ENCODE measurements at regions not wholly inside any gene's neighbourhood (a gene's known extent, or its start where the extent isn't known, plus 50 kb on each side); places are given as distances from the start of the nearest gene placed in this dataset.
"Not testable (repeated sequence)": the region's sequence is repeated elsewhere in the genome, so short reads cannot be mapped to it uniquely, and the experiment has no call there.

DNA sequence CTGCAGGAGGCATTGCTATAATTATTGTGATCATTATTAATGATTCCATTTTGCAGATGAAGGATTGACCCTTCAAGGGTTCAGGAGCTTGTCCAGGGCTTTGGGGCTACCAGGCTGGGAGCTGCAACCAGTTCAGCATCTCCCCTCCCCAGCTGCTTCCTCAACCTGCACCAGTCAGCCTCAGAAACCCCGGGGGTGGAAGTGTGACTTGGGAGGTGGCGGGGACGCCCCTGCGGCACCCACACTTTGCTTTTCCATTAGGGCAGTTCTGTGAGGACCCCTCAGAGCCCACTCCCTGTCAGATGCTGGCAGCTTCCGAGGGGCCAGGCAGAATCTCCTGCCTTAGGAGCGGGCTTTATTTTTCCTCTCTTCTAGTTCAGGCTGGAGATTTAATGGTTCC lies 85.6 kb downstream of the OLFM1 start:
- DNase-seq (ENCODE audit: insufficient read length) (no peak), FAIRE-seq (no peak)
- TF ChIP-seq POLR2A (IDR thresholded peaks at IDR 0.05; ENCODE audit: low read depth, low read length) (no peak), POLR2AphosphoS5 (IDR thresholded peaks at IDR 0.05; ENCODE audit: low read depth, low read length) (no peak), TAF1 (IDR thresholded peaks at IDR 0.05; ENCODE audit: borderline replicate concordance, low read depth, low read length) (no peak)

DNA sequence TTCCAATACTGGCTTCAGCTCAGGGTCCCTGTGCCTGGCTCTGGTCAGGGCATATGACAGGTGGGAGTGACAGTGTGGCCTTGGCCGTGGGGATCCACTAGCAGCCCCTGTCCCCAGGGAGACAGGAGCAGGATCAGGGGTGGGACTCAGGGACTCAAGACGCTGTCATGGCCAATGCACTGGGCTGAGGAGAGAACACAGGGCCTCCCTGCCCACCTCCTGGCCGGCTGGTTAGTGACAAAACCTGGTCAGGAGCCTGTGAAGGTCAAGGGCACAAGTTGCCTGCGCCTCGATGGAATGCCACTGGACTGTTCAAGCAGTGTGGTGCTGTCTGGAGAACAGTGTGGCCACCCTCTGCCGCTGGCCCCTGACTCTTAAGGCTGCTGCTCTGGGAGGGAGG lies 86.8 kb downstream of the OLFM1 start:
- no peak for TF ChIP-seq POLR2A (IDR thresholded peaks at IDR 0.05; ENCODE audit: low read depth, low read length)
- TF ChIP-seq POLR2AphosphoS5 (IDR thresholded peaks at IDR 0.05; ENCODE audit: low read depth, low read length) = no peak
- no peak for TF ChIP-seq TAF1 (IDR thresholded peaks at IDR 0.05; ENCODE audit: borderline replicate concordance, low read depth, low read length)
- FAIRE-seq (no peak), DNase-seq (ENCODE audit: insufficient read length) (no peak)

DNA sequence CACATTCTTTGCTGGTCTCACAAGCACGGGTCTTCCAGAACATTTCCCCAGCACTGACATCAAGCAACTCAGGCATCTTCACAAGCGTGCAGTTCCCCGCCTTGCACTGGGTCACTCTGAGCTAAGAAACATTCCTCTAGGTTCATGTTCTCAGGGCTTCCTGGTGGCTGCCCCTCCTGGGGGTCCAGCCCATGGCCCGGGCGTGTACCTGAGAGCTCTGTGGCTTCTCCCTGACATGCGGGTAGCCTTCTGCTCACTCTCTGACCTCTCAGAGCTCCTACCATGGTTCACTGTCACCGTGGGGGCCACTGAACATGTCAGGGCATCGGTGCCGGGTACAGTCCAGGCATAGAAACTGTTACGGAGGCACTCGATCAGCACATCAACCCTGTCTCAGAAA lies 87.5 kb downstream of the OLFM1 start:
- TF ChIP-seq POLR2AphosphoS5 (IDR thresholded peaks at IDR 0.05; ENCODE audit: low read depth, low read length) (no peak), POLR2A (IDR thresholded peaks at IDR 0.05; ENCODE audit: low read depth, low read length) (no peak), TAF1 (IDR thresholded peaks at IDR 0.05; ENCODE audit: borderline replicate concordance, low read depth, low read length) (no peak)
- no peak for FAIRE-seq

DNA sequence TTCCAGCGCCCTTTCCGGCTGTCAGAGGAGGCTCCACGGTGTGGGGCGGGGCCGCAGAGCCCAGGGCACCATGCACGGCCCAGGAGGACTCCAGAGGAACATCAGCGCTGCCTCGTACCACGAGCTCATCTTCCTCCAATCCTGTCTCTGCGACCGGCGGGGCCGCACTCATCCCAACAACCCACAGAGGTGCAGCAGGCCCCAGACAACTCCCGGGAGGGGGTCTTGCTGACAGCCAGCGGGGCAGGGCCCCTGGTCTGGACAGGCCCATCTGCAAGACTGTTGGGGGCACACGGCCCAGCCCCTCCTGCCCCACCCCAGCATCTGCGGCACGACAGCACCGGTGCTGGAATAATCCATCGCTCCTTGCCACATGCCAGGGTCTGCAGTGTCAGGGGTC lies 88.8 kb downstream of the OLFM1 start:
- DNase-seq (ENCODE audit: insufficient read length) = no peak
- FAIRE-seq = no peak
- TF ChIP-seq POLR2A (IDR thresholded peaks at IDR 0.05; ENCODE audit: low read depth, low read length) (no peak), POLR2AphosphoS5 (IDR thresholded peaks at IDR 0.05; ENCODE audit: low read depth, low read length) (no peak)

More for the DNA sequence above, 87.5 kb downstream of the OLFM1 start:
- no peak for DNase-seq (ENCODE audit: insufficient read length)

DNA sequence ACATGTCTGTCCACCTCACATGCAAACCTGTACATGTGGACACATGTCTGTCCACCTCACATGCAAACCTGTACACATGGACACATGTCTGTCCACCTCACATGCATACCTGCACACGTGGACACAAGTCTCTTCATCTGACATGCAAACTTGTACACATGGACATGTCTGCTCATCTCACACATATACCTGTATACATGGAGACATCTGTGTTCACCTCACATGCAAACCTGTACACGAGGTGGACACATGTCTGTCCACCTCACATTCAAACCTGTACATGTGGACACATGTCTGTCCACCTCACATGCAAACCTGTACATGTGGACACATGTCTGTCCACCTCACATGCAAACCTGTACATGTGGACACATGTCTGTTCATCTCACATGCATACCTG lies 90.1 kb downstream of the OLFM1 start:
- DNase-seq (ENCODE audit: insufficient read length); FAIRE-seq: not testable (repeated sequence)

DNA sequence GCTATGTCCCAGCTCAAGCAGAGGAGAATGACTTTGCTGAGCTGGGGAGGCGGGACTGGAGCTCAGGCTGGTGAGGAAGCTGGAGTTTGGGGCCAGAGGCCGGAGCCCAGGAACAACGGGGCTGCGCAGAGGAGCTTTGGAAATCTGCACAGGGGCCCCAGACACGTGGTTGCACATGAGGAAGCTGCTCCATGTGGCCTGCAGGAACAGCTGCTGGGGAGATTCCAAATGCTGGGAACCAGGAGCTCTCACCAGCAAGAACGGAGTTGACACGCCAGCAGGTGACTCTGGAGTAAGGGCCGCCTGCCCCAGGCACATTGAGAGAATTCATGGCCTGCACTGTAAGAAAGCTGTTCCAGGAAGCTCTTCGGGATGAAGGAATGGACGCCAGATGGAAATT lies 91.0 kb downstream of the OLFM1 start:
- no peak for FAIRE-seq
- DNase-seq (ENCODE audit: insufficient read length) = no peak
- TF ChIP-seq TAF1 (IDR thresholded peaks at IDR 0.05; ENCODE audit: borderline replicate concordance, low read depth, low read length) (no peak), POLR2AphosphoS5 (IDR thresholded peaks at IDR 0.05; ENCODE audit: low read depth, low read length) (no peak), POLR2A (IDR thresholded peaks at IDR 0.05; ENCODE audit: low read depth, low read length) (no peak)

DNA sequence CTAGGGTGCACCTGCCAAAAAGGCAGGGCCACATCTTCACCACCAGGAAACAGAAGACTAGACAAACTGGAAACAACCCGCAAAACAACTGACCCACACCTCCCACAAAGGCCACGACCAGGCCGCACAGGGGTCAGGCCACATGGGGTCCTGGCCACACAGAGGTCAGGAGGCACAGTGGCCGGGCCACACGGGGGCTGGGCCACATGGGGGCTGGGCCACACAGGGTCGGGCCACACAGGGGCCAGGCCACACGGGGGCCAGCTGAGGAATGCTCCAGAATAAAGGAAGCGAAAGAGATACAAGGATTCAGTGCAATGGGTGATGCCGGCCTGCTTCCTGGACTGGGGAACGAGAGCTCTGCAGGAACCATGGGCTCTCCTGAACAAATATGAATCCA lies 91.6 kb downstream of the OLFM1 start:
- DNase-seq (ENCODE audit: insufficient read length) (no peak), FAIRE-seq (no peak)
- no peak for TF ChIP-seq TAF1 (IDR thresholded peaks at IDR 0.05; ENCODE audit: borderline replicate concordance, low read depth, low read length)

DNA sequence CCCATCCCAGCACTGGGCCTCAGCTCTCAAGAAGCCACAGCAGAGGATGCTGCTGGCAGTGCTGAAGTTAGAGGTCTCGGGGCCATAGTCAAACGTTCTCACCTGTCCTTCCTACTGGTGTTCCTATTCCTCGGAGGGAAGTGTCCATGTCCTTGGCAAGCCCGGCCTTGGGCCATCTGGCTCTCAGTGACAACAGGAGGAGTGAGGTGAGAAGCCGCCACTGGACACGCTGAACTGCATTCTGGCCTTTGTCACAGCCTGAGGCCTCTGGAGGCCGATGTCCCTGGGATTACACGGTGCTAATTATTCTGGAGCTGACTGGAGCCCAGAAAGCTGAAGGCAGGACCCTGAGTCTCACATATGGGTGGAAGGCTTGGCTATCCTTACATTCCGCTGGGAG lies 92.5 kb downstream of the OLFM1 start:
- no peak for FAIRE-seq
- no peak for DNase-seq (ENCODE audit: insufficient read length)
- TF ChIP-seq POLR2A (IDR thresholded peaks at IDR 0.05; ENCODE audit: low read depth, low read length) (no peak), TAF1 (IDR thresholded peaks at IDR 0.05; ENCODE audit: borderline replicate concordance, low read depth, low read length) (no peak), POLR2AphosphoS5 (IDR thresholded peaks at IDR 0.05; ENCODE audit: low read depth, low read length) (no peak)

DNA sequence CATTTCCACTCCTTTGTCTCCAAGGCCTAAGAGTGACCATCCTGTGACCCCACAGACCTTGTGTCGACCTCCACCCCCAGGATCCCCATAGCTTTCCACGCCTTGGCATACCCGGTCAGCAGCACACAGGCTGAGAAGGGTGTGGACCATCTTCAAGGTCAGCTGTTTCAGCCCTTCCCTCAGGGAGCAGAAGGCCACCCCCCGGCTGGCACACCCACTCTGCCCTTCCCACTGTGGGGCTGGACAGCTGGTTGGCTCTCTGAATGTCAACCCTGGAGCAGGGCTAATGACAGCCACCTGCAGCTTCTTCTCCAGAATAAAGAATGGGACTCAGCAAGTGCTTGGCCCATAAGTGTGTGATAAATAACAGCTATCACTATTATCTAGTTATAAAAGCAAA lies 93.1 kb downstream of the OLFM1 start:
- no peak for DNase-seq (ENCODE audit: insufficient read length)
- TF ChIP-seq TAF1 (IDR thresholded peaks at IDR 0.05; ENCODE audit: borderline replicate concordance, low read depth, low read length) (no peak), POLR2A (IDR thresholded peaks at IDR 0.05; ENCODE audit: low read depth, low read length) (no peak), POLR2AphosphoS5 (IDR thresholded peaks at IDR 0.05; ENCODE audit: low read depth, low read length) (no peak)
- no peak for FAIRE-seq

DNA sequence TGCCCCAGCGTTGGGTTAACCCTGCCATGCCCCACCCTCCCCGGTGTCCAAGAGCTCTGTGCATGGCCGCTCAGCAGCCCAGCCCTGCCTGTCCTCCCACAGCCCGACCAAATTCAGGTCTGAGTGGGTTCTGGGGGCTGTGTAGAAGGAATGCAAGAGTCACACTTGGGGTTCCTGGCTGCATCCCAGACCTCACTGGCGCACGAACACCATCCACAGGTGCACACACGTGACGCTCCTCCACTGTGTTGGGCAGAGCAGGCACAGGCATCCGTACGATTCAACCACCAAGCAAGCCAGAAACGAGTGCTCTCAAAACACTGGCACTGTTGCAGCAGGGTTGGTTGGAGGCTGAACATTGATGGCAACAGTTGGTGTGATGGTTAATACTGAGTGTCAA lies 93.9 kb downstream of the OLFM1 start:
- DNase-seq (ENCODE audit: insufficient read length) = no peak
- no peak for FAIRE-seq
- TF ChIP-seq POLR2A (IDR thresholded peaks at IDR 0.05; ENCODE audit: low read depth, low read length) = no peak
- no peak for TF ChIP-seq TAF1 (IDR thresholded peaks at IDR 0.05; ENCODE audit: borderline replicate concordance, low read depth, low read length)
- TF ChIP-seq POLR2AphosphoS5 (IDR thresholded peaks at IDR 0.05; ENCODE audit: low read depth, low read length) = no peak

DNA sequence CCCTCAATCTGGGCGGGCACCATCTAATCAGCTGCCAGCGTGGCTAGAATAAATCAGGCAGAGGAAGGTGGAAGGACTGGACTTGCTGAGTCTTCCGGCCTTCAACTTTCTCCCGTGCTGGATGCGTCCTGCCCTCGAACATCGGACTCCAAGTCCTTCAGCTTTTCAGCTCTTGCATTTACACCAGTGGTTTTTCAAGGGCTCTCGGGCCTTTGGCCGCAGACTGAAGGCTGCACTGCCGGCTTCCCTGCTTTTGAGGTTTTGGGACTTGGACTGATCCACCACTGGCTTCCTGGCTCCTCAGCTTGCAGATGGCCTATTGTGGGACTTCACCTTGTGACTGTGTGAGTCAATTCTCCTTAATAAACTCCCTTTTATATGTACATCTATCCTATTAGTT lies 94.4 kb downstream of the OLFM1 start:
- DNase-seq (ENCODE audit: insufficient read length); FAIRE-seq: not testable (repeated sequence)

DNA sequence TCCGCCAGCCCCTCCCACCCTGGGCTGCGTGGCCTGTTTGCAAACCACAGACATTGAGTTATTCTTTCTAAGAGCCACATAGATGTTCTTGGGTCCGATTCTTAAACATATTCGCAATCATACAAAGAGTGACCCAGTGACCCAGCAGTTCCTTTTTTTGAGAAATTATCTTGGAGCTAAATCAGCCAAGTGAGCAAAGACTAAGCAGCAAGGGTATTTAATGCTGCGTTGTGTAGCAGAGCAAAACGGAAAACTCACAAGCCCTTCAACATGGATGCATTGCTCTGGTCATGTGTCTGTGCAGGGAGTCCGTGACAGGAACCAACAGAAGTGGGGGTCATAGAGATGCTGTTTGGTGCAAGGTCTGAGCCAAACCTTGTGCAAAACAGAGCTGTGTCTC lies 95.6 kb downstream of the OLFM1 start:
- DNase-seq (ENCODE audit: insufficient read length) (no peak), FAIRE-seq (no peak)
- TF ChIP-seq TAF1 (IDR thresholded peaks at IDR 0.05; ENCODE audit: borderline replicate concordance, low read depth, low read length) = no peak
- TF ChIP-seq POLR2AphosphoS5 (IDR thresholded peaks at IDR 0.05; ENCODE audit: low read depth, low read length) = no peak
- no peak for TF ChIP-seq POLR2A (IDR thresholded peaks at IDR 0.05; ENCODE audit: low read depth, low read length)

DNA sequence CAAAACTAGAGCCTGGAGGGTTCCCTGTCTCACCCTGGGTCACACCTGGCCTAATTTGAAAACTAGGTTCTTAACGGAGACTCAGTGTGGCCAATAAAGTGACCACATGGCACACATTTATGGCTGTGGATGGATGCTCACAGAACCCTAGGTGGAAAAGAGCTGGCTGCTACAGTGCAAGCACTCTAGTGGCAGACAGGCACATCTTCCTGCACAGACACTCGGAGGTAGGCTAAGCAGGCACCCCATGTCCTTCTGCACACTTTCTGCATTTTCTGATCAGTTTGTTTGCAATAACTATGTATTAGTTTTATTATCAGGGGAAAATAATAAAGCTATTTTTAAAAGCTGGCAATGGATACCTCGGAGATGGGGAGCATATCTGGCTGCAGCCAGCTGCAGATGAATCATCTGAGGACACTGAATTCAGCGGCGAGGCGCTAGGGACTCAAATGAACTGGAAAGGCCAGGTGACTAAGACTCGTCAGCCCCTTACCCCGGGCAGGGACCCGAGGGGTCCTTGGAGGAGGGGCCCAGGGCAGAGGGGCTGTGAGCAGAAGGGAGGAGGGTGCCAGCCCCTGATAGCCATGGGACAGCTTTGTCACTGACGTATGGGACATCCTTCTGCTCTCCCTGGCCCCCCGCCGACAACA lies 96.2 kb downstream of the OLFM1 start:
- TF ChIP-seq POLR2AphosphoS5 (IDR thresholded peaks at IDR 0.05; ENCODE audit: low read depth, low read length) (no peak), POLR2A (IDR thresholded peaks at IDR 0.05; ENCODE audit: low read depth, low read length) (no peak), TAF1 (IDR thresholded peaks at IDR 0.05; ENCODE audit: borderline replicate concordance, low read depth, low read length) (no peak)
- no peak for DNase-seq (ENCODE audit: insufficient read length)
- no peak for FAIRE-seq

Data from GM12892 (cell line).